Stimulated activated CD8-positive, alpha-beta memory T cell treated with anti-CD3 and anti-CD28 coated beads, Interleukin-12 subunit alpha, Interleukin-12 subunit beta, amount 100 ng/mL, for 1 hour (primary cell): ENCODE measurements at regions not wholly inside any gene's neighbourhood (a gene's known extent, or its start where the extent isn't known, plus 50 kb on each side); places are given as distances from the start of the nearest gene placed in this dataset.
"Not testable (repeated sequence)": the region's sequence is repeated elsewhere in the genome, so short reads cannot be mapped to it uniquely, and the experiment has no call there.

Experiments used
- DNase-seq: peaks from one replicate; pipeline ENCODE4 v3.0.0-alpha.2; 2020; ENCODE audit warnings: low read depth

- not testable (repeated sequence) for DNase-seq
Observed at GRCh38 chr2:95727420-95727819, 135.6 kb downstream of the TRIM43 start.

- peak; percentile 1 for DNase-seq
Observed at GRCh38 chr2:95728878-95729596, 137.2 kb downstream of the TRIM43 start.

- no peak for DNase-seq
Observed at GRCh38 chr2:95729597-95729955, 137.8 kb downstream of the TRIM43 start.

- DNase-seq, result no peak
Observed at GRCh38 chr2:95730813-95731212, 139.0 kb downstream of the TRIM43 start.

- DNase-seq, result no peak
Observed at GRCh38 chr2:95734976-95735890, 143.4 kb downstream of the TRIM43 start.

GRCh38 chr2:95738301-95738700 is 146.5 kb downstream of the TRIM43 start:
- DNase-seq, result no peak

- DNase-seq, result not testable (repeated sequence)
Observed at GRCh38 chr2:95752126-95752525, 160.3 kb downstream of the TRIM43 start.

GRCh38 chr2:95753812-95754211 is 162.0 kb downstream of the TRIM43 start:
- not testable (repeated sequence) for DNase-seq

GRCh38 chr2:95754213-95754612 is 162.4 kb downstream of the TRIM43 start:
- not testable (repeated sequence) for DNase-seq

GRCh38 chr2:95754819-95755563 is 163.2 kb downstream of the TRIM43 start:
- not testable (repeated sequence) for DNase-seq

- not testable (repeated sequence) for DNase-seq
Observed at GRCh38 chr2:95755956-95756669, 164.3 kb downstream of the TRIM43 start.

GRCh38 chr2:95757988-95758387 is 166.2 kb downstream of the TRIM43 start:
- no peak for DNase-seq

- DNase-seq, result no peak
Observed at GRCh38 chr2:95759481-95760246, 167.9 kb downstream of the TRIM43 start.

GRCh38 chr2:95760806-95761525 is 169.2 kb downstream of the TRIM43 start:
- DNase-seq, result no peak

- DNase-seq, result no peak
Observed at GRCh38 chr2:95761556-95761955, 169.8 kb downstream of the TRIM43 start.

GRCh38 chr2:95762023-95763021 is 170.5 kb downstream of the TRIM43 start:
- DNase-seq, result not testable (repeated sequence)

GRCh38 chr2:95763074-95763473 is 171.3 kb downstream of the TRIM43 start:
- not testable (repeated sequence) for DNase-seq

GRCh38 chr2:95764966-95765365 is 173.2 kb downstream of the TRIM43 start:
- DNase-seq, result not testable (repeated sequence)
